HL-60 (cell line): ENCODE measurements at regions not wholly inside any gene's neighbourhood (a gene's known extent, or its start where the extent isn't known, plus 50 kb on each side); places are given as distances from the start of the nearest gene placed in this dataset.

ENCODE experiments used
- CTCF ChIP-seq: IDR thresholded peaks from one replicate; pipeline ENCODE4 v1.5.1; 2011; ENCODE audit warnings: low read length, control low read depth, inconsistent platforms; ENCODE audit not compliant: insufficient read depth
- GABPA ChIP-seq: IDR thresholded peaks from 2 replicates; pipeline ENCODE4 v1.6.1; 2012; ENCODE audit warnings: low read depth
- POLR2AphosphoS5 ChIP-seq: IDR thresholded peaks from 2 replicates; pipeline ENCODE4 v1.6.1; 2012; ENCODE audit warnings: low read depth
- REST ChIP-seq: IDR thresholded peaks from 2 replicates; pipeline ENCODE4 v1.6.1; 2012; ENCODE audit warnings: low read depth; ENCODE audit not compliant: insufficient replicate concordance
- SPI1 ChIP-seq: IDR thresholded peaks from 2 replicates; pipeline ENCODE4 v1.6.1; 2012; ENCODE audit warnings: low read depth, mild to moderate bottlenecking, borderline replicate concordance

DNA sequence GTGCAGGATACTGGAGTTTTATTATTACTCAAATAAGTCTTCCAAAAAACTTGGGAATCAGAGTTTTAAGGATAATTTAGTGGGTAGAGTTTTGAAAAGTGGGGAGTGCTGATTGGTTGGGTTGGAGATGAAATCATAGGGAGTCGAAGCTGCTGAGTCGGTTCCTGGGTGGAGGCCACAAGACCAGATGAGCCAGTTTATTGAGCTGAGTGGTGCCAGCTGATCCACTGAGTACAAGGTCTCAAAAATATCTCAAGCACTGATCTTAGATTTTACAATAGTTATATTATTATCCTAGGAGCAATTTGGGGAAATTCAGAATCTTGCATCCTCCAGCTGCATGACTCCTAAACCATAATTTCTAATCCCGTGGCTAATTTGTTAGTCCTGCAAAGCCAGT lies 804.9 kb upstream of the SEMA6A start:
- TF ChIP-seq CTCF (no peak), POLR2AphosphoS5 (no peak), REST (no peak), GABPA (no peak), SPI1 (no peak)
